Endothelial cell of umbilical vein (primary cell): ENCODE measurements at regions not wholly inside any gene's neighbourhood (a gene's known extent, or its start where the extent isn't known, plus 50 kb on each side); places are given as distances from the start of the nearest gene placed in this dataset.

Source experiments
- BruUV-seq: library from RNA; stranded (reverse); fragments of 400-500 nt; replicated peaks from 2 replicates; lab custom pipeline; 2021; lab: Mats Ljungman, UMichigan
- CTCF ChIA-PET: fragments of 300-600, 350-600 bp; sonication (Branson Sonifier 250); formaldehyde crosslinking; loops from one replicate; lab custom pipeline; 2021; ENCODE audit warnings: antibody characterized with exemption, inconsistent platforms; lab: Charles Lee
- POLR2A ChIA-PET: fragments of 300-600, 350-600 bp; sonication (Branson Sonifier 250); formaldehyde crosslinking; loops from one replicate; lab custom pipeline; 2021; ENCODE audit warnings: antibody characterized with exemption, inconsistent platforms; lab: Charles Lee
- DNase-seq: peaks from one replicate; pipeline ENCODE4 v3.0.0-alpha.2; 2011; ENCODE audit warnings: low read depth, low spot score
- FAIRE-seq: peaks from 2 replicates; lab custom pipeline; 2011; peaks lifted over from hg19 to GRCh38; lab: Jason Lieb, UNC
- H2AFZ ChIP-seq: 2 replicates; pipeline ENCODE4 v1.6.0; 2012; ENCODE audit warnings: low read depth, low read length, control low read depth, inconsistent platforms
- H3K27ac ChIP-seq: 2 replicates; pipeline ENCODE4 v1.5.1; 2011; ENCODE audit warnings: low read depth, mild to moderate bottlenecking, control low read depth, low read length, moderate library complexity; ENCODE audit not compliant: insufficient read depth
- H3K27me3 ChIP-seq, 2 experiments: 2 replicates each; pipeline versions ENCODE4 v1.6.0 to v1.6.1; 2011; ENCODE audit warnings: low read length in 2 of 2, mixed read lengths in 1 of 2; ENCODE audit not compliant: control insufficient read depth in 2 of 2, insufficient read depth in 2 of 2
- H3K36me3 ChIP-seq, 2 experiments: 2 replicates in 1 of 2; 3 replicates in 1 of 2; pipeline ENCODE4 v1.5.1; 2011; ENCODE audit warnings: low read length in 2 of 2, mild to moderate bottlenecking in 1 of 2, moderate library complexity in 1 of 2; ENCODE audit not compliant: control insufficient read depth in 2 of 2, insufficient read depth in 2 of 2; ENCODE audit errors: extremely low read depth in 1 of 2
- H3K4me1 ChIP-seq: 3 replicates; pipeline ENCODE4 v1.5.1; 2011; ENCODE audit warnings: mild to moderate bottlenecking, low read length; ENCODE audit not compliant: control insufficient read depth, insufficient read depth; ENCODE audit errors: extremely low read depth
- H3K4me2 ChIP-seq: 2 replicates; pipeline ENCODE4 v1.6.1; 2011; ENCODE audit warnings: low read length, control low read depth, mixed read lengths; ENCODE audit not compliant: insufficient read depth
- H3K4me3 ChIP-seq, 3 experiments: fragments of 200-600 bp in 1 of 3; sonication (generic), shearing (Covaris generic) in 1 of 3; replicated peaks in 1 of 3; 2 replicates each; pipeline ENCODE4 v1.5.1; 2011 to 2016; ENCODE audit warnings: control low read depth in 3 of 3, low read length in 3 of 3, mild to moderate bottlenecking in 2 of 3, inconsistent platforms in 1 of 3, low read depth in 1 of 3, moderate library complexity in 1 of 3; ENCODE audit not compliant: insufficient read depth in 1 of 3
- H3K79me2 ChIP-seq: 2 replicates; pipeline ENCODE4 v1.6.0; 2012; ENCODE audit warnings: low read length, inconsistent platforms; ENCODE audit not compliant: control insufficient read depth, insufficient read depth
- H3K9ac ChIP-seq: replicated peaks from 2 replicates; pipeline ENCODE3; 2011; ENCODE audit warnings: low read length, control low read depth; ENCODE audit not compliant: insufficient read depth; ENCODE audit errors: extremely low read depth
- H3K9me1 ChIP-seq: replicated peaks from 3 replicates; pipeline ENCODE4 v1.6.0; 2011; ENCODE audit warnings: mild to moderate bottlenecking, low read length; ENCODE audit not compliant: control insufficient read depth, insufficient read depth; ENCODE audit errors: extremely low read depth
- H3K9me3 ChIP-seq: replicated peaks from 2 replicates; pipeline ENCODE4 v1.5.1; 2012; ENCODE audit warnings: low read length, inconsistent platforms; ENCODE audit not compliant: control insufficient read depth, insufficient read depth
- H4K20me1 ChIP-seq: replicated peaks from 2 replicates; pipeline ENCODE3; 2011; ENCODE audit warnings: mild to moderate bottlenecking, low read length; ENCODE audit not compliant: control insufficient read depth, insufficient read depth; ENCODE audit errors: extremely low read depth
- EZH2 ChIP-seq: IDR thresholded peaks from 2 replicates; pipeline ENCODE4 v1.6.1; 2012; ENCODE audit warnings: borderline replicate concordance, low read depth, mild to moderate bottlenecking, moderate library complexity, low read length, inconsistent platforms; ENCODE audit not compliant: severe bottlenecking
- FOS ChIP-seq: IDR thresholded peaks from 2 replicates; pipeline ENCODE4 v1.6.1; 2011; ENCODE audit warnings: mild to moderate bottlenecking, low read length, moderate library complexity, borderline replicate concordance; ENCODE audit not compliant: insufficient read depth
- GATA2 ChIP-seq: IDR thresholded peaks from 2 replicates; pipeline ENCODE4 v1.7.0; 2011; ENCODE audit warnings: low read depth, mild to moderate bottlenecking, moderate library complexity, mixed read lengths, low read length; ENCODE audit not compliant: insufficient read length, insufficient read depth
- JUN ChIP-seq: IDR thresholded peaks from 2 replicates; pipeline ENCODE4 v1.6.1; 2011; ENCODE audit warnings: borderline replicate concordance, low read depth; ENCODE audit not compliant: insufficient read length, insufficient read depth
- MYC ChIP-seq: IDR thresholded peaks from one replicate; pipeline ENCODE4 v1.6.1; 2011; ENCODE audit warnings: mild to moderate bottlenecking, low read depth, low read length
- POLR2A ChIP-seq: IDR thresholded peaks from 2 replicates; pipeline ENCODE4 v1.6.1; 2012; ENCODE audit warnings: low read depth, mild to moderate bottlenecking, control low read depth, low read length
- POLR2AphosphoS5 ChIP-seq: IDR thresholded peaks from 2 replicates; pipeline ENCODE4 v1.6.1; 2012; ENCODE audit warnings: low read depth, mild to moderate bottlenecking, control low read depth, low read length, moderate library complexity; ENCODE audit not compliant: insufficient read depth
- dilution Hi-C: fragments of 300-500 bp; cut with MboI; formaldehyde crosslinking; loops from one replicate; pipeline ENCODE4 v1.15.0; 2019; ENCODE audit warnings: low sequenced_read_pairs; ENCODE audit not compliant: extremely low pct_ligation_motif_present
- intact Hi-C: fragments of 100-400 bp; cut with micrococcal nuclease; formaldehyde crosslinking; loops from one replicate; pipeline ENCODE4 v1.10.0; 2022
- TF ChIP-seq, protein P1 (sequence below), 2 donors: IDR thresholded peaks; 1 replicate in 1 of 2; 2 replicates in 1 of 2; pipeline ENCODE4 v1.5.1; 2011; ENCODE audit warnings: low read length in 2 of 2, mild to moderate bottlenecking in 2 of 2, moderate library complexity in 2 of 2, control low read depth in 1 of 2, inconsistent platforms in 1 of 2, low read depth in 1 of 2; ENCODE audit not compliant: insufficient read depth in 1 of 2; ENCODE audit errors: extremely low read depth in 1 of 2
- TF ChIP-seq, protein P2 (sequence below): IDR thresholded peaks from 2 replicates; pipeline ENCODE4 v1.6.1; 2011; ENCODE audit not compliant: insufficient read depth, insufficient read length

DNA sequence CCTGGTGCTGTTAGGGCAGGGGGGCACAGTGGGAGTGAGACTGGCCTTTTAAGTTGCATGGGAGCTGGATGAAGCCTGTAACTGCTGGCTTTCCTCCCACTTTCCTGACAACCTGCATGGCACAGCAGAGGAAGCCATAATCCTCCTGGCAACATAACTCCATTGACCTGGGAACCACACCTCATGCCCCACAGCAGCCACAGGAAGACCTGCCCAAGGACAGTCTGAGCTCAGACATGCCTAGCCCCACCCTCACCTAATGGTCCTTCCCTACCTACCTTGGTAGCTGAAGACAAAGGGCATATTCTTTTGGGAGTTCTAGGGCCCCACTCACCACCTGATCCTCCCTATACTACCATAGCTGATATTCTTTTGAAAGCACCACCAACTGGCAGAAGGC lies 482.2 kb upstream of the TOM1L1 start:
- no peaks in the 10 kb centered on the region for H3K4me1 ChIP-seq
- TF ChIP-seq EZH2 (no peak), FOS (no peak), POLR2A (no peak), MYC (no peak), POLR2AphosphoS5 (no peak), GATA2 (no peak), JUN (no peak)
- TF ChIP-seq, protein P1, sequence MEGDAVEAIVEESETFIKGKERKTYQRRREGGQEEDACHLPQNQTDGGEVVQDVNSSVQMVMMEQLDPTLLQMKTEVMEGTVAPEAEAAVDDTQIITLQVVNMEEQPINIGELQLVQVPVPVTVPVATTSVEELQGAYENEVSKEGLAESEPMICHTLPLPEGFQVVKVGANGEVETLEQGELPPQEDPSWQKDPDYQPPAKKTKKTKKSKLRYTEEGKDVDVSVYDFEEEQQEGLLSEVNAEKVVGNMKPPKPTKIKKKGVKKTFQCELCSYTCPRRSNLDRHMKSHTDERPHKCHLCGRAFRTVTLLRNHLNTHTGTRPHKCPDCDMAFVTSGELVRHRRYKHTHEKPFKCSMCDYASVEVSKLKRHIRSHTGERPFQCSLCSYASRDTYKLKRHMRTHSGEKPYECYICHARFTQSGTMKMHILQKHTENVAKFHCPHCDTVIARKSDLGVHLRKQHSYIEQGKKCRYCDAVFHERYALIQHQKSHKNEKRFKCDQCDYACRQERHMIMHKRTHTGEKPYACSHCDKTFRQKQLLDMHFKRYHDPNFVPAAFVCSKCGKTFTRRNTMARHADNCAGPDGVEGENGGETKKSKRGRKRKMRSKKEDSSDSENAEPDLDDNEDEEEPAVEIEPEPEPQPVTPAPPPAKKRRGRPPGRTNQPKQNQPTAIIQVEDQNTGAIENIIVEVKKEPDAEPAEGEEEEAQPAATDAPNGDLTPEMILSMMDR (IDR thresholded peaks at IDR 0.05; ENCODE audit: extremely low read depth in 1 of 2, insufficient read depth in 1 of 2, low read depth in 1 of 2, low read length in 2 of 2), result no peak
- TF ChIP-seq, protein P2, sequence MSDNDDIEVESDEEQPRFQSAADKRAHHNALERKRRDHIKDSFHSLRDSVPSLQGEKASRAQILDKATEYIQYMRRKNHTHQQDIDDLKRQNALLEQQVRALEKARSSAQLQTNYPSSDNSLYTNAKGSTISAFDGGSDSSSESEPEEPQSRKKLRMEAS, result no peak
- dilution Hi-C loops, result no loop called here
- BruUV-seq, result no TSS peak
- H3K9me3 ChIP-seq, result no peaks in the 10 kb centered on the region
- H3K27ac ChIP-seq, result no peak overlapping the region
- no peak overlapping the region for H2AFZ ChIP-seq
- H3K36me3 ChIP-seq, result no peaks in the 10 kb centered on the region
- H3K79me2 ChIP-seq, result no peaks in the 10 kb centered on the region
- CTCF ChIA-PET, result no interaction called here
- POLR2A ChIA-PET, result no interaction called here
- DNase-seq (no peak), FAIRE-seq (no peak)
- no peak overlapping the region for H3K4me3 ChIP-seq
- no peak overlapping the region for H3K4me2 ChIP-seq
- H3K9me1 ChIP-seq, result no peaks in the 10 kb centered on the region
- H3K9ac ChIP-seq, result no peak overlapping the region
- no peaks in the 10 kb centered on the region for H3K27me3 ChIP-seq
- H4K20me1 ChIP-seq, result no peaks in the 10 kb centered on the region
- intact Hi-C loops, result no loop called here
